Eye (tissue), 1 donor: ENCODE measurements at regions not wholly inside any gene's neighbourhood (a gene's known extent, or its start where the extent isn't known, plus 50 kb on each side); places are given as distances from the start of the nearest gene placed in this dataset.
"Not testable (repeated sequence)": the region's sequence is repeated elsewhere in the genome, so short reads cannot be mapped to it uniquely, and the experiment has no call there.

Experiments used
- DNase-seq: peaks from one replicate; pipeline ENCODE4 v3.0.0-alpha.2; 2015

DNA sequence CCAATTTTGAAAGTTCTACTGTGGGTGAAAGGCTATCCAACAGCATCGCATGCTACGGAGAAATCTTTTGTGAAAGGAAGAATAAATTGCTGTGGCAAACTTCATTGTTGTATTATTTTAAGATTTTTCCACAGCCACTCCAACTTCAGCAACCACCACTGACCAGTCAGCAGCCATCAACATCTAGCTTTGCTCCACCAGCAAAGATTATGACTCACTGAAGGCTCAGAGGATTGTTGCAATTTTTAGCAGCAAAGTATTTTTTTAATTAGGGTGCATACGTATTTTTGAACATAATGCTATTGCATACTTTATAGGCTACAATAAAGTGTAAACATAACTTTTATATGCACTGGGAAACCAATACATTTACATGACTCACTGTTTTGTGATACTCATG, 493.5 kb downstream of the TFAP2A start:
- no peak for DNase-seq

DNA sequence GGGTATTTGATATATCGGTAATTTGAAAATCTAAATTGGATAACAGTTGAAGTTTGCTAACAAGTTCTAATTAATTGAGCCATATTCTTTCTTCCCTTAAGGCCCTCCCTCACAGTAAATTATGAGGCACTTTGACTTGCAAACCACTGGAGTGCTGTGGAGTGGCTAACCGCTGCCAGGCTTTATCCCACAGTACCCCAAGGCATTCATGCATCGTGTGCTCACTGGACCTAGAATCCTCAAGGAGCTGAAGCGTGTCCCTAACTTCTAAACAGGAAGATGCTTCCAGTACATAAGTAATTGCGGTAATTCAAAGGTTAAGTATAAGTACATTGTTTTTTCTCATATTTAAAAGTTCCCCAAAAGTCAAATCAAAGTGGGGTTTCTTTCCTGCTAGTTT, 499.9 kb downstream of the TFAP2A start:
- DNase-seq, result no peak

DNA sequence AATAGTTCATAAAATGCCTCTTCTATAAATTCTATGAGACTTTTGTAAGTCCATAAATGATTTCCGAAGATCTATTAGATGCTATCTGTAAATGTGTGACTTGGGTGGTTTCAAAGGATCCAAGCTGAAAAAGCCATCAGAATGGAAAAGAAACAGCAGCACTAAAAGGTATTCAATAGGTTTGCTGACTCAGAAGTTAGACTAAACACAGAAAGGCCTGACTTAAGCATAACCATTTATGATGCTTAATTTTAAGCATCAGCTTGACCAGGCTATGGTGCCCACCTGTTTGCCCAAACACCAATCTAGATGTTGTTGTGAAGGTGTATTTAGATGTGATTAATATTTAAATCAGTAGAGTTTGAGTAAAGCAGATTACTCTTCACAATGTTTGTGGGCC, 513.5 kb downstream of the TFAP2A start:
- no peak for DNase-seq

GRCh38 chr6:9896806-9897205, 518.1 kb downstream of the TFAP2A start:
- no peak for DNase-seq

DNA sequence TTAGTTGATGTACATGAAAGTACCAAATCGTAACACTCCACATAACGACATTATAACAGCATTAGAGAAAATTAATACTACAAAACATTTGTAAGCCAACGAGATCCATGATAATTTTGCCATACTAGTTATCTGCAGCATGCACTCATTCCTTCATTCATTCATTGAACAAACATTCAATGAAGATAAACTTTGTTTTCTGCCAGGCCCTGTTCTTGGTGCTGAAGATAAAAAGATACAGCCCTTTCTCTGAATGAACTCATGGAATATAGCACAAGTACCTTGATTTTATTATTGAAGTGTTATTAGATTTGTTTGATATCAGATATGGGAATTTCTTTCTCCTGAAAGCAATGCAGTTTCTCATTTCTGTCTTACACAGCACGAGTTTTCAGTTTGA, 524.0 kb downstream of the TFAP2A start:
- DNase-seq, result no peak

GRCh38 chr6:9890469-9890868, 524.4 kb downstream of the TFAP2A start:
- DNase-seq, result no peak

- DNase-seq, result no peak
Observed at GRCh38 chr6:9878535-9878934, 536.3 kb downstream of the TFAP2A start.

GRCh38 chr6:9875605-9876353, 539.1 kb downstream of the TFAP2A start:
- DNase-seq, result no peak

DNA sequence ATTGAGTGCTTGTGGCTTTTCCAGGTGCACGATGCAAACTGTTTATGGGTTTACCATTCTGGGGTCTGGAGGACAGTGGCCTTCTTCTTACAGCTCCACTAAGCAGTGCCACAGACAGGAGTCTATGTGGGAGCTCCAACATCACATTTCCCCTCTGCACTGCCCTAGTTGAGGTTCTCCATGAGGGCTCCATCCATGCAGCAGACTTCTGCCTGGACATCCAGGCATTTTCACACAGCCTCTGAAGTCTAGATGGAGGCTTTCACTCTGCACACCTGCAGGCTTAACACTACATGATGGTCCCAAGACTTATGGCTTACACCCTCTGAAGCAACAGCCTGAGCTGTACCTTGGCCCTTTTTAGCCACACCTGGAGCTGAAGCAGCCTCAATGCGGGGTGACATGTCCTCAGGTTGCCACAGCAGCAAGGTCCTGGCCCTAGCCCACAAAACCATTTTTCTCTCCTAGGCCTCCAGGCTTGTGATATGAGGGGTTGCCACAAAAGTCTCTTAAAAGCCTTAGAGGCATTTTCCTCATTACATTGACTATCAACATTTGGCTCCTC, 552.2 kb downstream of the TFAP2A start:
- no peak for DNase-seq

DNA sequence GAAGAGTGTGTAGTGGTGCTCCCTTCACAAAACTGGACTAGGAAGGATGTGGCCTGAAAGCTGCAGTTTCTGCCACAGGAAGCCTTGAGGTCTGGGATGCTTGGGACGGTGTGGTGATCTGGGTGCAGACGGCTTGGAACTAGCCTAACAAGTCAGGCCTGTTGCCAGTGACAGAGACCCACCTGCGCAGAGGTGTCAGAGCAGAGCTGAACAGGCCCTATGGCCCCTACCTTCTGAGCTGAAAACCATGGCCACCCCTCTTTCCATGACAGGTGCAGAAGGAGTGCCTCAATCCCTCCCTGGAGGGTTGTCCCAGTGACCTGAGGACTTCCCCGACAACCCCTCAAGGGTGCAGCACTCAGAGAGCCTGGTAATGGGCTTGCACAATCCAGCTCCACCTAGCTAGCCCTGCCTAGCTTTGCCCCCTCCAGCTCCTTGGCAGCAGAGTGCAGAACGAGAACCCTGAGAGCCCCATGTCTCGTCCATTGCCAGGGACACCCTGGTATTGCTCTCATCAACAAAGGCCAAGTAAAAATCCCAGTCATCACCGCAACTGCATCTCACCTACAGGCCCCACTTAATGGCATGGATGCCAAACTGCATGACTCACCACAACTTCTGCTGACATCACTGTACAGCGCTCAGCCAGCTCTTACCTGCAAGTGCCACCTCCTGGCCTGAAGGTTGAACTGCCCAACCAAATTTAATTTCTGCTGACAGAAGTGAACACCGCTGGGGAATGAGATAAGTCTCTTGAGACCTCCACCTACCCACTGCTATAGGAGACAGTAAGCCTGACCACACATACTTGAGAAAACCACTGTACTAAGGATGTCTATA, 563.1 kb downstream of the TFAP2A start:
- no peak for DNase-seq

GRCh38 chr6:9851006-9851405, 563.9 kb downstream of the TFAP2A start:
- DNase-seq, result no peak

- no peak for DNase-seq
Observed at GRCh38 chr6:9848094-9848493, 566.8 kb downstream of the TFAP2A start.

- DNase-seq, result no peak
Observed at GRCh38 chr6:9841886-9842725, 572.8 kb downstream of the TFAP2A start.

GRCh38 chr6:9834233-9834632, 580.6 kb downstream of the TFAP2A start:
- DNase-seq, result no peak

GRCh38 chr6:9831783-9832182, 583.1 kb downstream of the TFAP2A start:
- DNase-seq, result no peak

- no peak for DNase-seq
Observed at GRCh38 chr6:9830808-9831207, 584.1 kb downstream of the TFAP2A start.

GRCh38 chr6:9825526-9825925, 589.3 kb downstream of the TFAP2A start:
- DNase-seq, result no peak

DNA sequence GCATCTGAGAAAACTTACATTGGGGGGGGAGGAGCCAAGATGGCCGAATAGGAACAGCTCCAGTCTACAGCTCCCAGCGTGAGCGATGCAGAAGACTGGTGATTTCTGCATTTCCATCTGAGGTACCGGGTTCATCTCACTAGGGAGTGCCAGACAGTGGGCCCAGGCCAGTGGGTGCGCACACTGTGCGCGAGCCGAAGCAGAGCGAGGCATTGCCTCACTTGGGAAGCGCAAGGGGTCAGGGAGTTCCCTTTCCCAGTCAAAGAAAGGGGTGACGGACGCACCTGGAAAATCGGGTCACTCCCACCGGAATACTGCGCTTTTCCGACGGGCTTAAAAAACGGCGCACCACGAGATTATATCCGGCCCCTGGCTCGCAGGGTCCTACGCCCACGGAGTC, 604.1 kb downstream of the TFAP2A start:
- DNase-seq, result not testable (repeated sequence)

- no peak for DNase-seq
Observed at GRCh38 chr6:9810286-9810685, 604.6 kb downstream of the TFAP2A start.

GRCh38 chr6:9806195-9806594, 608.7 kb downstream of the TFAP2A start:
- no peak for DNase-seq

DNA sequence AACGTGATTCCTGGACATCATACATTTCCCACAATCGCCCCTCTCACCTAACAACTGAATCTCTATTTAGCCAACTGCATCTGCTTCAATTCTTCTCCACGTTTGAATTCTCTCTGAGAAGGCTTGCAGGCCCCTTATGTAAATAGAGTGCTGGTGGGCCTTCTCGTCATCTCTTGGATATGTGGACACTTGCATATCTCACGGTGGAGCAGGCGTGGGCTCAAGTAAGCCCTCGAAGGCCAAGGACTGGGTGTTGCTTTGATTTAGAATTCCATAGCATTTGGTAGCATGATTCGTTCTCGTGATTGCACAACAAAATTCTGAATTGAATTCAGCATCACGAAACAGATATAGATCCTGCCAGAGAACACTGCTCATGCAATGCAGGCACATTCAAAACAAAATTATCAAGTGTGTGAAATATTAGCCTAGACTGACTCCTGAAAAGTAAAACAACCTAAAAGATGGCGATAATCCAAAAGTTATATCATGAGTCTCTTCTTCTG, 613.6 kb downstream of the TFAP2A start:
- no peak for DNase-seq

DNA sequence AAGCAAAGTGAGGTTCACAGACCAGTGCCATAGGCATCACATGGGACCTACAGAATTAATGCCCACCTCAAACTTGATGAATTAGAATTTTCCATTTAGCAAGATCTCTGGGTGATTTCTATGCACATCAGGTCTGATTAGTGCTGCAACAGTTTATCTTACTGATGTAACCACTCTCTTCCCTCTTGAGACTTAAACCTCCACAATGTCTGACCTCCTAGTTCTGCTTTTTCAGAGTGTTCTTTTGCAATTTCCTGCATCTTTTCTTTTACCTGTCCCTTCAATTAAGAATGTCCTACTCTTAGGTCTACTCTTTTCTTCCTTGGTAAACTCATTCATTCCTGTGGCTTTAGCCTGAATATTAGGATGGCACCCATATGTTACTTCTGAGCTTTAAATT, 615.3 kb downstream of the TFAP2A start:
- no peak for DNase-seq

- no peak for DNase-seq
Observed at GRCh38 chr6:9796827-9797226, 618.0 kb downstream of the TFAP2A start.
